CD4-positive, CD25-positive, alpha-beta regulatory T cell (primary cell): ENCODE measurements at regions not wholly inside any gene's neighbourhood (a gene's known extent, or its start where the extent isn't known, plus 50 kb on each side); places are given as distances from the start of the nearest gene placed in this dataset.

ENCODE experiments used
- ATAC-seq, 2 donors: fragments of 150-1000 bp; cut with Tn5 transposase; one replicate each; pipeline ENCODE4 v1.10.0; 2021; ENCODE audit warnings: low read depth in 2 of 2, moderate number of reproducible peaks in 2 of 2, moderate library complexity in 1 of 2
- DNase-seq, 3 donors: peaks; one replicate each; pipeline versions ENCODE4 v3.0.0 to v3.0.0-alpha.2; 2012 to 2022; ENCODE audit warnings: mixed read lengths in 1 of 3
- H3K27ac ChIP-seq: one replicate; pipeline ENCODE4 v1.7.0; 2013; ENCODE audit warnings: mild to moderate bottlenecking, low read length; ENCODE audit not compliant: insufficient read depth, poor library complexity, severe bottlenecking
- H3K27me3 ChIP-seq: one replicate; pipeline ENCODE4 v1.7.0; 2013; ENCODE audit warnings: low read length; ENCODE audit not compliant: control insufficient read depth, insufficient read depth
- H3K36me3 ChIP-seq: one replicate; pipeline ENCODE4 v1.7.0; 2013; ENCODE audit warnings: mild to moderate bottlenecking, low read length, moderate library complexity; ENCODE audit not compliant: control insufficient read depth, insufficient read depth
- H3K4me1 ChIP-seq: 2 replicates; pipeline ENCODE4 v1.7.0; 2013; ENCODE audit warnings: mild to moderate bottlenecking, low read length; ENCODE audit not compliant: insufficient read depth, control insufficient read depth, poor library complexity, severe bottlenecking
- H3K4me3 ChIP-seq: one replicate; pipeline ENCODE4 v1.7.0; 2013; ENCODE audit warnings: low read depth, mild to moderate bottlenecking, low read length, moderate library complexity
- H3K9me3 ChIP-seq, 2 experiments: 1 replicate in 1 of 2; 2 replicates in 1 of 2; pipeline ENCODE4 v1.7.0; 2013; ENCODE audit warnings: low read length in 2 of 2, mild to moderate bottlenecking in 1 of 2, moderate library complexity in 1 of 2; ENCODE audit not compliant: control insufficient read depth in 2 of 2
- H3K27ac Mint-ChIP-seq, 3 donors: one replicate each; pipeline ENCODE4 v1.8.0; 2020 to 2022; ENCODE audit warnings: mild to moderate bottlenecking in 3 of 3, mixed read lengths in 3 of 3, moderate library complexity in 2 of 3
- H3K27me3 Mint-ChIP-seq: one replicate; pipeline ENCODE4 v1.8.0; 2022; ENCODE audit warnings: mild to moderate bottlenecking, mixed read lengths
- H3K36me3 Mint-ChIP-seq: one replicate; pipeline ENCODE4 v1.8.0; 2020; ENCODE audit warnings: mixed read lengths
- H3K4me1 Mint-ChIP-seq, 4 donors: one replicate each; pipeline ENCODE4 v1.8.0; 2020 to 2022; ENCODE audit warnings: mixed read lengths in 4 of 4, mild to moderate bottlenecking in 1 of 4
- H3K4me3 Mint-ChIP-seq, 4 donors: one replicate each; pipeline ENCODE4 v1.8.0; 2020 to 2022; ENCODE audit warnings: mild to moderate bottlenecking in 4 of 4, mixed read lengths in 4 of 4, moderate library complexity in 3 of 4
- H3K9me3 Mint-ChIP-seq, 7 donors: one replicate each; pipeline ENCODE4 v1.8.0; 2020 to 2022; ENCODE audit warnings: mixed read lengths in 7 of 7, mild to moderate bottlenecking in 3 of 7, moderate library complexity in 2 of 7

DNA sequence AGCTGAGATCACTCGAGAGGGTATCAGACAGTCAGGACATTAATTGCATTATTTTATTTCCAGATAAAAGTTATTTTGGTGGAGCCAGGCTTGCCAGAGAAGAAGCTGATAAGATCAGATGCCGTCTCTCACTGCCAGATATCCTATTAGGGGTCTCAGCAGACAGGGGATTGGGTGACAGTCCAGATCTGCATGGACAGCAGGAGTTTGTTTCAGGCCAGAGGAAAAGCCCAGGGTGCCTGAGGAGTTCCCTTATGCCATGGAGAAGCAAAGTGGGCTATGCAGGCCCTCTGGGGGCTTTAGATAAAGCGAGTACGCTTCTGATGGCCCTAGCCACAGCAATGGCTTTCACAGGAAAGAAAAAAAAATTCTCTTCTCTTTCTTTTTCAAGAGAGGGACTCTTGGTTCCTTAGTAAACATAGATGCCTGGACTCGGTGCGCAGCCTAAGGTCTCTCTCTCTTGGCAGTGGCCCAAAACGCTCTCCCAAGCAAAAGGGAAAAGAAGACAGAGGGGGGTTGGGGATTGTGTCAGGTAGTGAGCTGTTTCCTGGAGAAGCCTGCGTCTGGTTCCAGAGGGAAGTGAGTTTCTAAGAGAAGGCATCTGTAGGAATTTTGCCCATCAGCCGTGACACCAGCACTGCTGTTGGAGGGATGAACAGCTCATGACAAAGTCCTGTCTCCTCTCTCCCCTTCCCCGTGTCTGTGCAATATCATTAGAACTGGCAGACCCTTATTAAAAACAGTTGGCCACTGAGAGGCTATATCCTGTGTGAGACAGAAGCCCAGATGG, 166.3 kb upstream of the FOXF1 start:
- Histone ChIP-seq H3K9me3 (no peaks in the 10 kb centered on the region), H3K36me3 (no peaks in the 10 kb centered on the region), H3K4me3 (no peak overlapping the region), H3K4me1 (no peaks in the 10 kb centered on the region), H3K27ac (no peak overlapping the region), H3K27me3 (no peaks in the 10 kb centered on the region)
- Mint-ChIP-seq H3K36me3 (no peaks in the 10 kb centered on the region), H3K4me3 (no peak overlapping the region), H3K9me3 (peaks cover 0 to 3% (median 0%) of the 10 kb centered on the region in 7 donors), H3K4me1 (no peaks in the 10 kb centered on the region), H3K27ac (no peak overlapping the region), H3K27me3 (peaks cover 33% of the 10 kb centered on the region)
- ATAC-seq (no peak), DNase-seq (no peak)

DNA sequence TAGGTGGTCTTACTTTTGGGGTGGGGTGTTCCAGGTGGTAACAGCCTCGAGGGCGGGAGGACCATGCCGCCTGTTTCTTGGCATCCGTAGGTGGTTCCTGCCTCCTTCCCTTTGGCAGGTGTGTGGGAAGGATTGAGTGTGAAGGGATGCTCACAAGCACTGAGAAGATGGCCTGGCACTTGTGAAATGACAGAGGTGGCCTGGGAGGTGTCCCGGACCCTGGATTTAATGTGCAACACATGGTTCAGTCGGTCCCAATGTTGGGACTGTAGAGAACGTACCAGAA, 165.8 kb upstream of the FOXF1 start:
- DNase-seq (no peak), ATAC-seq (no peak)
- no peak overlapping the region for H3K4me3 Mint-ChIP-seq
- no peak overlapping the region for H3K27ac Mint-ChIP-seq
- H3K4me1 ChIP-seq, result no peaks in the 10 kb centered on the region
- peaks cover 0 to 2% (median 0%) of the 10 kb centered on the region in 7 donors for H3K9me3 Mint-ChIP-seq
- H3K9me3 ChIP-seq, result no peaks in the 10 kb centered on the region
- H3K36me3 Mint-ChIP-seq, result no peaks in the 10 kb centered on the region
- H3K27ac ChIP-seq, result no peak overlapping the region
- no peaks in the 10 kb centered on the region for H3K4me1 Mint-ChIP-seq
- no peaks in the 10 kb centered on the region for H3K27me3 ChIP-seq
- H3K27me3 Mint-ChIP-seq, result peaks cover 33% of the 10 kb centered on the region
- no peak overlapping the region for H3K4me3 ChIP-seq
- H3K36me3 ChIP-seq, result no peaks in the 10 kb centered on the region

DNA sequence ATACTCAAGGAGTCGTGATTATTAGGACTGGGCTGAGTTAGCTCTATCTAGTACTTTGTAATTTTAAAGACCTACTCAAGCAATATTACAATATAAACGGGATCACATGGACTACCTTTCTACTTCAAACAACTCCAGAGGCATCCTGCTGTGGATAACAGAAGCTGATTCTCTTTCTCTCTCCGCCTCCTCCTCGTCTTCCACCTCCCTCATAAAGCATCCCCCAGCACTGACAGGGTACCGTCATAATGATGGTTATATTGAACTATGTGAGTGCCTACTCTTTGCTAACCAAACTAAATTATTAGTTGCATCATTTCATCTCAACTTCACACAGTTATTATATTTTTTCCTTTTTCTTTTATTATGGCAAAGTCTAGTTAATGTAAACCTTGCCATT, 165.4 kb upstream of the FOXF1 start:
- H3K9me3 ChIP-seq, result no peaks in the 10 kb centered on the region
- ATAC-seq, result no peak
- no peaks in the 10 kb centered on the region for H3K36me3 ChIP-seq
- Mint-ChIP-seq H3K36me3 (no peaks in the 10 kb centered on the region), H3K9me3 (peaks cover 0 to 2% (median 0%) of the 10 kb centered on the region in 7 donors), H3K4me1 (no peaks in the 10 kb centered on the region), H3K27me3 (peaks cover 33% of the 10 kb centered on the region), H3K4me3 (no peak overlapping the region), H3K27ac (no peak overlapping the region)
- H3K27me3 ChIP-seq, result no peaks in the 10 kb centered on the region
- no peak for DNase-seq
- no peaks in the 10 kb centered on the region for H3K4me1 ChIP-seq
- no peak overlapping the region for H3K27ac ChIP-seq
- no peak overlapping the region for H3K4me3 ChIP-seq

DNA sequence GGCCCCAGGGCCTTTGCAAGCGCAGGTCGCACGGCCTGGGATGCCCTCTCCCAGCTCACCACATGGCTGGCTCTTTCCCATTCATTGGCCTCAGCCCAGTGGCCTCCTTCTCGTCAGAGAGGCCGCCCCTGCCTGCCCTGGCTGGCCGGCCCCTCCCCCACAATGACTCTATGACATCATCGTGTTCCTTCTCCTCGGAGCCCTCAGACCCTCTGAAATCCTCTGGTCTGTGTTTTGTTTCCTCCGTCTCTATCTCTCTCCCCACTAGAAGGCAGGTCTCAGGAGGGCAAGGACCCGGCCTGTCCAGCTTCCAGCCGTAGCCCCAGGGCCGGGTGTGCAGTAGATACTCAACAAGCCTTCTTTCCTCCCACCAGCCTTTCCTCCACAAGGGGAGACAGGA, 164.8 kb upstream of the FOXF1 start:
- no peak for DNase-seq
- no peaks in the 10 kb centered on the region for H3K4me1 Mint-ChIP-seq
- Histone ChIP-seq H3K36me3 (no peaks in the 10 kb centered on the region), H3K4me3 (no peak overlapping the region), H3K9me3 (no peaks in the 10 kb centered on the region), H3K27me3 (no peaks in the 10 kb centered on the region), H3K4me1 (no peaks in the 10 kb centered on the region), H3K27ac (no peak overlapping the region)
- peaks cover 33% of the 10 kb centered on the region for H3K27me3 Mint-ChIP-seq
- ATAC-seq, result no peak
- no peaks in the 10 kb centered on the region for H3K36me3 Mint-ChIP-seq
- no peak overlapping the region for H3K4me3 Mint-ChIP-seq
- no peak overlapping the region for H3K27ac Mint-ChIP-seq
- H3K9me3 Mint-ChIP-seq, result peaks cover 0 to 1% (median 0%) of the 10 kb centered on the region in 7 donors

DNA sequence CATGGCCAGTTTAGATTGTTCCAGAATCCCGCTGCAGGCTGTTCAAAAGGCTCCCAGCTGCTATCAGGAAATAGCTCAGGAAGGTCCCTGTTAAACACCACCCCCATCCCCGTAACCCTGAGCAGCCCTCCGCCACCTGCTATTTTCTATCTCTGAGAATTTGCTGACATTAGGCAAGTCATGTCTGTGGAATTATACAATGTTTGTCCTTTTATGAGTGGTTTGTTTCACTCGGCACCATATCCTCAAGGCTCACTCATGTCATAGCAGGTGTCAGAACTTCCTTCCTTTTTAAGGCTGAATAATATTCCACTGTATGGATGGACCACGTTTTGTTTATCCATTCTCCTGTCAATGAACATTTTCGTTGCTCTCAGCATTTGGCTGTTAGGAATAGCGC, 164.3 kb upstream of the FOXF1 start:
- Histone ChIP-seq H3K27ac (no peak overlapping the region), H3K27me3 (no peaks in the 10 kb centered on the region), H3K4me3 (no peak overlapping the region), H3K4me1 (no peaks in the 10 kb centered on the region), H3K36me3 (no peaks in the 10 kb centered on the region), H3K9me3 (no peaks in the 10 kb centered on the region)
- H3K4me3 Mint-ChIP-seq, result no peak overlapping the region
- no peaks in the 10 kb centered on the region for H3K36me3 Mint-ChIP-seq
- ATAC-seq, result no peak
- H3K27me3 Mint-ChIP-seq, result peaks cover 33% of the 10 kb centered on the region
- no peak for DNase-seq
- H3K4me1 Mint-ChIP-seq, result no peaks in the 10 kb centered on the region
- H3K27ac Mint-ChIP-seq, result no peak overlapping the region
- H3K9me3 Mint-ChIP-seq, result peaks cover 0 to 1% (median 0%) of the 10 kb centered on the region in 7 donors

DNA sequence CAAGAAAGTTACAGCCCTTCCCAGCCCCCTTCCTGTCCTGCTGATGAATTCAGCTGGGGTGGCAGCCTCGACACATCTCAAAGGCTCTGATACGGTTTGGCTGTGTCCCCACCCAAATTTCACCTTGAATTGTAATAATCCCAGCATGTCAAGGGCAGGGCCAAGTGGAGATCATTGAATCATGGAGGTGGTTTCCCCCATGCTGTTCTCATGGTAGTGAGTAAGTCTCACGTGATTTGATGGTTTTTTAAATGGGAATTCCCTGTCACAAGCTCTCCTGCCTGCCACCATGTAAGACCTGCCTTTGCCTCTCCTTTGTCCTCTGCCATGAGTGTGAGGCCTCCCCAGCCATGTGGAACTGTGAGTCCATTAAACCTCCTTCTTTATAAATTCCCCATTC, 163.2 kb upstream of the FOXF1 start:
- H3K27ac Mint-ChIP-seq, result no peak overlapping the region
- H3K9me3 Mint-ChIP-seq, result peaks cover 0 to 1% (median 0%) of the 10 kb centered on the region in 7 donors
- peaks cover 31% of the 10 kb centered on the region for H3K27me3 Mint-ChIP-seq
- H3K36me3 Mint-ChIP-seq, result no peaks in the 10 kb centered on the region
- DNase-seq, result no peak
- H3K27me3 ChIP-seq, result no peaks in the 10 kb centered on the region
- no peaks in the 10 kb centered on the region for H3K4me1 ChIP-seq
- no peak overlapping the region for H3K4me3 ChIP-seq
- no peak overlapping the region for H3K4me3 Mint-ChIP-seq
- no peak for ATAC-seq
- no peaks in the 10 kb centered on the region for H3K4me1 Mint-ChIP-seq
- H3K36me3 ChIP-seq, result no peaks in the 10 kb centered on the region
- no peaks in the 10 kb centered on the region for H3K9me3 ChIP-seq
- no peak overlapping the region for H3K27ac ChIP-seq

DNA sequence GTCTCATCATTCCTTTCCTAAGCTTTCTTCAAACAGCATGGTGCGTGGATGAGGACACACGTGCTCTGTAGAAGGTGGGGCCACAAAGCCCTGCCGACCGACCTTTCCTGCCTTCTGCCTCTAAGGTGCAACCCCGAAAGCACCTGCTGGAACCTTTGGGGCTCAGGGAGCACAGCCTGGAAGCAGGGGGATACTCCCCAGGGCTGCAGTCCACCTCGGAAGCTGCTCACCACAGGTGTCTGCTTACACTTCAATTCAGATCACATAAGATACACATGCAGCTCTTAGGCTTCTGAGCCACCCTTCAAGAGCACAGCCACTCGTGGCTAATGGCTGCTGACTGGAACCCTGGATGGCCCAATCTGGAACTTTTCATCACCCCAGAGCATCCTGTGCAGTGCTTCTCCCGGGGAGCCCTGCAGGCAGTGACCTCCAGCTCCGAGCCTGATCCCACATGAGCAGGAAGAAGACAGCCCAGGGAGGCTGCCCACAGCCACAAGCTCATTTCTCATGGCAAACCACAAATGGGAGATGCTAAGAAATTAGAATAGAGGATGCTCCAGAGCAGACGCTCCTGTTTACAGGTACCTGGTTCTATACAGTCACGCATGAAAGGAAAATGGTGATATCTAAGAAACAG, 162.3 kb upstream of the FOXF1 start:
- no peak overlapping the region for H3K27ac ChIP-seq
- no peaks in the 10 kb centered on the region for H3K36me3 ChIP-seq
- Mint-ChIP-seq H3K9me3 (peaks cover 0 to 3% (median 0%) of the 10 kb centered on the region in 7 donors), H3K4me1 (no peaks in the 10 kb centered on the region), H3K36me3 (no peaks in the 10 kb centered on the region), H3K27ac (no peak overlapping the region), H3K4me3 (no peak overlapping the region), H3K27me3 (peaks cover 22% of the 10 kb centered on the region)
- no peaks in the 10 kb centered on the region for H3K9me3 ChIP-seq
- ATAC-seq (no peak), DNase-seq (no peak)
- no peaks in the 10 kb centered on the region for H3K27me3 ChIP-seq
- H3K4me1 ChIP-seq, result no peaks in the 10 kb centered on the region
- H3K4me3 ChIP-seq, result no peak overlapping the region

DNA sequence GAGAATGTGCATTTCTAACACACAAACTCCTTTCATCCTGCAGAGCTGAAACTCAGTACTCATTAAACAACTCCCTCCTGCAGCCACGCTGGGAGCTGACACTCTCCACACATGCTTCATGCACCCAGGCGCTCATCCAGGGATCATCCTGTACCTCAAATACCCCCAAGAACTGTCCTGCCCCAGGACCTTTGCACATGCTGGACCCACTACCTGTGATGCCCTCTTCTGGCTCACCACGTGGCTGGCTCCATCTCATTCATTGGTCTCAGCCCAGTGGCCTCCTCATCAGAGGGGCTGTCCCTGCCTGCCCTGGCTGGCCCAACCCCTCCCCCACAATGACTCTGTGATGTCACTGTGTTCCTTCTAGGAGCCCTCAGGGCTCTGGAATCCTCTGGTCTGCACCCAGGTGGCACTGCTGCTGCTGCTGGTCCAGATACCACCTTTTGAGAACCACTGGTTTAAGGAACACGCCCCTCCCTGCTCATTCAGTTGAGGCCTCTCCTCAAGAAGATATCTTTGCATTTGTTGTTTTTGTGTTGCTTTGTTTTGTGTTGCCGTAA, 160.9 kb upstream of the FOXF1 start:
- H3K27me3 ChIP-seq, result no peaks in the 10 kb centered on the region
- Mint-ChIP-seq H3K4me1 (no peaks in the 10 kb centered on the region), H3K4me3 (no peak overlapping the region), H3K27ac (no peak overlapping the region), H3K27me3 (peaks cover 12% of the 10 kb centered on the region), H3K9me3 (peaks cover 0 to 3% (median 0%) of the 10 kb centered on the region in 7 donors), H3K36me3 (no peaks in the 10 kb centered on the region)
- no peak overlapping the region for H3K27ac ChIP-seq
- no peaks in the 10 kb centered on the region for H3K36me3 ChIP-seq
- H3K4me3 ChIP-seq, result no peak overlapping the region
- no peaks in the 10 kb centered on the region for H3K4me1 ChIP-seq
- H3K9me3 ChIP-seq, result no peaks in the 10 kb centered on the region
- DNase-seq (no peak), ATAC-seq (no peak)
